Head of caudate nucleus (tissue), 42 donors: ENCODE measurements at regions not wholly inside any gene's neighbourhood (a gene's known extent, or its start where the extent isn't known, plus 50 kb on each side); places are given as distances from the start of the nearest gene placed in this dataset.

Experiments
- DNase-seq, 42 donors: peaks; one replicate each; pipeline versions ENCODE4 v3.0.0 to v3.0.0-alpha.2; 2020 to 2021; ENCODE audit warnings: mixed read lengths in 7 of 42
- intact Hi-C: fragments of 100-400 bp; cut with DNase I; formaldehyde crosslinking; loops from one replicate; pipeline ENCODE4 v1.15.0; 2022

GRCh38 chr9:4435197-4435596 lies 55.1 kb upstream of the SLC1A1 start:
- no peak for DNase-seq
- intact Hi-C loops = no loop called here

GRCh38 chr9:4433379-4433778 lies 56.9 kb upstream of the SLC1A1 start:
- no peak for DNase-seq
- intact Hi-C loops = no loop called here

GRCh38 chr9:4430432-4431261 lies 59.6 kb upstream of the SLC1A1 start:
- intact Hi-C loops = no loop called here
- DNase-seq = no peak

DNA sequence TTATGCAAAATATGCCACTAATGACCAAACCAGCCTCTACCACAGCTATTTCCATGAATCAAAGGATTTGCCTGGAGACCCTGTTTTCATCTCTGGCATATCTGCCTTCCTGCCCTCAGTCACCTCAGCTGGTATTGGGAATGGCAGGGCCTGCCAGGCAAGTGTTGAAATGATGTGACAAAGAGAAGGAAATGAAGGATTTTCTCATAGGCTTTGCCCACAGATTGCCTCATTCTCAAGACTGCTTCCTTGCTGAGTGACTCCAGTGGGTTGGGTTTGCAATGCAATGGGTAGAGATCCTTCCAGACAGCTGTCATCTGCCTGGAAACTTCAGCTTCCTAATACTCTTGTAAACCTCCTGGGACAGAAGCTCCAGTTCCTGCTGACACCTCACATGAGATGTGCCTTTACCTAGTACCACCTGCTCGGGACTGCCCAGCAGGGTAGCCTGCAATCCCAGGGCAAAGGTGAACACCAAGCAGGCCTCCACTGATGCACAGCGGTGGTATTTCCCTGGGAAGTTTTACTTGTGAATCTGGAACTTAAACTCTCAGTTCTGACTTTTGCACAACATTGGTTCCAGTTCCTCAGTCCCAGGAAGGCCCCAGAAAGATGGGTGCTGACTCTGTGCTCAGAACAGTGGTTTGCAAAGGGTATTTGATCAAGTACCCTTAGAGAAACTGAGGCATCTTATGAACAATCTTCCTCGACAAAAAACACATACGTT lies 64.8 kb upstream of the SLC1A1 start:
- intact Hi-C loops = no loop called here

DNA sequence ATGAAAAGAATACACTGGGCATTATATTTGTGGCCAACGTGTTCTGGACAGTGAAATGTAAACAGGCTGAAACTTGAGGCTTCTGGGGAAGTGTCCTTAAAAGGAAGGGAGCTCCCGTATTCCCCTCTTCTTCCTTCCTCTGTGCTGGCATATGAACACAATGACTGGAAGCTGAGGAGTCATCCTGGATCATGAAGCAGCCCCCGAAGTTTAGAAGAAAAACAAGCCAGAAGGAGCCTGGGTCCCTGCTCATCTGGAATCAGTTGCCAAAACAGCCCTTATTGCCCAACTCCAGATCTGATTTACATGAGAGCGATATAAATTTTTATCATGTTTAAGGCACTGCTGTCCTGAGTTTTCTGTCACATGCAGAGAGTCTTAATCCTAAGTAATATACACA lies 65.4 kb upstream of the SLC1A1 start:
- intact Hi-C loops = no loop called here
- DNase-seq = no peak

More for the DNA sequence above, 64.8 kb upstream of the SLC1A1 start:
- DNase-seq = no peak

GRCh38 chr9:4424038-4424437 lies 66.2 kb upstream of the SLC1A1 start:
- intact Hi-C loops = no loop called here

DNA sequence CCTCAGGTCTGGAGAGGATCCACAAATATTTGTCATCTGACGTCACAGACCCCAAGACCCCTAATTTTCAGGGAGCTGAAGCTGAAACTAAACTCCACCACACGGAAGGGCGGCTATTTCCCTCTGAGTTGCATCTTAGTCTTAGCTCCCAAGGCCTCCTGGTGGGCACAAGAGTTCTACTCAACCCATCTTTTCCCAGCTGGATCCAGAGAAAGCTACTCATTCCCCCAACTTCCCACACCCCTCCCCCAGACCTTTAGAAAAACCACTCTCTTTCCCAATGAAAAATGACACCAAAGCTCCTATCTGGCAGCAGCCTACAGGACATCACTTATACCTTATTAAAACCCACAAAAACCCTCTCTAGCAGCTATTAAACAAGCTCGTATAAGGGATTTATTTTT lies 67.1 kb upstream of the SLC1A1 start:
- no peak for DNase-seq
- intact Hi-C loops = no loop called here

More at GRCh38 chr9:4424038-4424437, 66.2 kb upstream of the SLC1A1 start:
- no peak for DNase-seq

- DNase-seq = no peak
- intact Hi-C loops = no loop called here
Observed at GRCh38 chr9:4422495-4422894, 67.8 kb upstream of the SLC1A1 start.

DNA sequence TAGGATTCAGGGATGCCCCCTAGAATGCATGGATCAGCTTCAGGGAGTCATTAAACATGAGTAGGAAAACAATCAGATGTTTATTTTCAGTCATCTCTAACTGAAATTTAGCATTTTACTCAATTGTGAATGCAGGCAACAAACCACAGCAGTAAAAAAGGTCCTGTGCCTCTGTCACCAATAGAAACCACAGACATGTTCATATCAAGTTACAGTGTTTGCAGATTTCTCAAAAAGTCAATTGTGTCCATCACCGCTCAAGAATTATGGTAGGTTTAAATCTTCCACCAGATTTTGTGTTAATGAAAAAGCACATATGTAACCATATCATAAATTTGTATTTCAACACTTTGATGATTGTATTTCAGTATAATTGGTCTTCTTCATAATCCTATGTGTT lies 68.4 kb upstream of the SLC1A1 start:
- DNase-seq = no peak
- intact Hi-C loops = no loop called here

GRCh38 chr9:4420351-4420750 lies 69.9 kb upstream of the SLC1A1 start:
- no peak for DNase-seq
- intact Hi-C loops = no loop called here

- intact Hi-C loops = no loop called here
Observed at GRCh38 chr9:4417578-4418325, 72.5 kb upstream of the SLC1A1 start.

DNA sequence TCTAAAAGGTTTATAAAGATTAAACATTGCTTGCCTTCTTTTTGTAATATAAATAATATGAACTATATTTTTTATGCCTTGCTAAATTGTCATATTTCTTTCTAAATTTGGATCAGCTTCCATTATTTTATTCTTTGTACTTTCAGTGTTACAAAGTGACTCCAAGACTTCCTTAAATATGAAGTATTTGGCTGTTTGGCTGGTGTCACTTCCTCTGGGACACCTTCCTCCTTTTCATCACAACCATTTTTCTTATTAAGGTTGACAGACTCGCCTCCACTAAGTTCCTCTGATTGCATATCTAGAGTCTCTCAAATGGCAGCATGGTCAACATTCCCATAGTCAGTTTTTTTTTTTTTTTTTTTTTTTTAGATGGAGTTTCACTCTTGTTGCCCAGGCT lies 73.8 kb upstream of the SLC1A1 start:
- intact Hi-C loops = no loop called here

More at GRCh38 chr9:4417578-4418325, 72.5 kb upstream of the SLC1A1 start:
- DNase-seq = no peak

DNA sequence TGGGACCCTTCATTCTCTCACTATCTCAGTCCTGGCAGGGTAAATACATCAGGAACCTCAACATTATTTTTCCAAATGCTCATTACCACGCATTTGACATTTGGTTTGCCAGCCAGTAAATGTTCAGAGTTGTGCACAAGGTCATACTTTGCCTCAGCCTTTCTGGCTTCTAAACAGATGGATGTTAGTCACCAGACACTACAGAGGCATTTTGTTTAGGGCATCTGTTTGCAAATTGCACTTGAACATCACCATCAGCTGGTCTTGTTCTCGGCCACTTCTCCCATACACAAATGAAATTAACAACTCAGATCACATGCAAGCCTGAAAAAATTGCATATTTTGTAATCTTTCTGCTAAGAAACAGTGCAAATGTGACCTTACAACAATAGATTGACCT lies 75.0 kb upstream of the SLC1A1 start:
- no peak for DNase-seq
- intact Hi-C loops = no loop called here

More for the DNA sequence above, 73.8 kb upstream of the SLC1A1 start:
- no peak for DNase-seq

- no peak for DNase-seq
- intact Hi-C loops = no loop called here
Observed at GRCh38 chr9:4413856-4414255, 76.4 kb upstream of the SLC1A1 start.

DNA sequence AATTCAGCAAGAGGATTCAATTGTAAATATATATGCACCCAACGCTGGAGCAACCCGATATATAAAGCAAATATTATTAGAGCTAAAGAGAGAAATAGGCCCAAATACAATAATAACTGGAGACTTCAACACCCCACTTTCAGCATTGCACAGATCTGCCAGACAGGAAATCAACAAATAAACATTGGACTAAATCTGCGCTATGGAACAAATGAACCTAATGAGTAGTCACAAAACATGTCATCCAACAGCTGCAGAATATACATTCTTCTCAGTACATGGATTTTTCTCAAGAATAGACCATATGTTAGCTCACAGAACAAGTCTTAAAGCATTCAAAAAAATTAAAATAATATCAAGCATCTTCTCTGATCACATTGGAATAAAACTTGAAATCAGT lies 86.1 kb upstream of the SLC1A1 start:
- intact Hi-C loops = loop anchor here (10.0 kb wide), 1 partner anchor 91 kb away; the partner anchor contains the start of gene SLC1A1
- DNase-seq = no peak

GRCh38 chr9:4402501-4402900 lies 87.8 kb upstream of the SLC1A1 start:
- intact Hi-C loops = loop anchor here (10.0 kb wide), 1 partner anchor 92 kb away; the partner anchor contains the start of gene SLC1A1
- no peak for DNase-seq

DNA sequence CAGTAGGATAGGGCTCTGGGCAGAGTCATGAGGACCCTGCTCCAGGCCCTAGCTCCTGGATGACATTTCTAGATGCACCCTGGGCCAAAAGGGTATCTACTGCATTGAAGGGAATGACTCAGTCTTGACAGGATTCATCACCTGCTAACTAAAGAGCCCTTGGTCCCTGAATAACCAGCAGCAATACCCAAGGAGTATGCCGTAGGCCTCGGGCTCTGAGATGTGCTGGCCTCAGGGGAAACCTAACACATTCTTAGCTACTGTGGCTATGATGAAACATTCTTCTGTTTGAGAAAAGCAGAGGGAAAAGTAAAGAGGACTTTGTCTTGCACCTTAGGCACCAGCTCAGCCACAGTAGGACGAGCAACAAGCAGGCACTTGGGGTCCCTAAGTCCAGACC lies 89.5 kb upstream of the SLC1A1 start:
- intact Hi-C loops = loop anchor here (10.0 kb wide), 1 partner anchor 94 kb away; the partner anchor contains the start of gene SLC1A1
- no peak for DNase-seq

DNA sequence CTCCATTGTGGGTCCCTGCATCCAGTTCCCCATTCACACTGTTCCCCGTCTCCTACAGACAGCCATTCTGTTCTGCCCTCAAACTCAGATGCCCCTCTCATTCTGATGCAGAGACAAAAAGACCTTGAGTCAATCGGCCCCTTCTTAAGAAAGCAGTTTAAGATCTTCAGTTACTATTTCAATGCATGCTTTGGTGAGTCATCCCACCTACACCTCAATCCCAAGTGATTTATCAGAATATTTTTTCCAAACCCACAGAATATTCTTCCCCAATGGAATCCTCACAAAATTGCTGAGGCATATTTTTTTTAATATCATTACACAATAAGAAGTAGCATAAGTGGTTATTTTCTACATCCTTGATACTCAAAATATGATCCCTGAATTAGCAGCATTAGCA lies 92.4 kb upstream of the SLC1A1 start:
- intact Hi-C loops = no loop called here

DNA sequence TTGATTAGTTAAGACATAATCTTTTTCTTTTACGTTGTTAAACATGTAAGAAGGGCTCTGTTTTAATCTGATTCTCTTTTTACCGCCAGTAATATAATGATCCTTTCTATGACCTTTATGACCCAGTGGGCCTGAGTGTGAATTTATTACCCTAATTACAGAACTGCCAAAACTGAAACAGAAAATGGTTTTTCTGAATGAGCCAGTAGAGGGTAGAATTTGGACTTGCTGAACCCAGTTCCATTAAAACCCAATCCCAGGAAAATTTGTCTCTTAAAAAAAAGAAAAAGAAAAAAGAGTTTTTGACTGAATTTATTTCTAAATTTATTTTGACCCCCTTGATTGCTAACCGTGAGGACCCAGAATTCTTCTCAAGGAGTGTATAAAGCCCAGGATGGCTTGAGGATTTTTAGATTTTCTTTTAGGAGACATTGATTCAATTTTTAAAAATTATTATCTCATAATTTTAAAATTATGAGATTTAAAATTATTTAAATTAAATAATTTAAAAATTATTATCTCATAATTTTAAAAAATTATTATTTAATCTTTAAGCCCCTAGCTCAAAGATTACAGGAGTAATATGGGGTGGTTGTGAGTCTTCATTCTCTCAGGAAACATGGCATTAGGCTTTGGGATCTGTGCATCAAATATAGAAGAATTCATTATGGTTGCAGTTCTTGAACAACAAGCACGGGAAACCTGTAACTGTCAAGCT lies 94.1 kb upstream of the GLIS3 start:
- intact Hi-C loops = no loop called here
- DNase-seq = no peak

More for the DNA sequence above, 92.4 kb upstream of the SLC1A1 start:
- peak in 11 of 42 donors; percentile 1 to 62 (median 21) for DNase-seq
